Anterior cingulate cortex (tissue), 58 donors: ENCODE measurements at regions not wholly inside any gene's neighbourhood (a gene's known extent, or its start where the extent isn't known, plus 50 kb on each side); places are given as distances from the start of the nearest gene placed in this dataset.

Experiments
- DNase-seq, 58 donors: peaks; one replicate each; lab custom pipeline; 2025; lab: John Stamatoyannopoulos, UW

- DNase-seq = no peak
Measured at GRCh38 chrX:137401092-137401491, 164.8 kb upstream of the ZIC3 start.

- no peak for DNase-seq
Measured at GRCh38 chrX:137387646-137388045, 178.3 kb upstream of the ZIC3 start.

- no peak for DNase-seq
Measured at GRCh38 chrX:137366018-137366633, 199.8 kb upstream of the ZIC3 start.

DNA sequence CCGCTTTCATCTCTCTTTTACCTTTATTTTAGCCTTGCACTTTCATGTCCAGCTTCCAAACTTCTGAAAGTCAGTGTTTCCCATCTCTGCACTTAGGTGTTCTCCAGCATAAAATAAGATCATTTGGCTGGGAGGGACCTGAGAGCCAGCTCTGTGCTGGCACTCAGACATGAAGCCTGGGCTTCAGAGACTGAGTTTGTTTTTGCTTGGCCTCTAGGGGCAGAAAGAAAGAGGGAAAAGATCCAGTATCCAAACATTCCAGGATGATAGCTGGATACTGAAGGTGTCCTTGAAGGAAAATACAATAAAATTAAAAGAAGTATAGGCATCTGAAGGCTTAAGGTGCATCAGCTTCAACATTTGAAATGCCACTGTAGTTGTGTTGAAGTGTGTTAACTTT lies 202.4 kb upstream of the ZIC3 start:
- no peak for DNase-seq

DNA sequence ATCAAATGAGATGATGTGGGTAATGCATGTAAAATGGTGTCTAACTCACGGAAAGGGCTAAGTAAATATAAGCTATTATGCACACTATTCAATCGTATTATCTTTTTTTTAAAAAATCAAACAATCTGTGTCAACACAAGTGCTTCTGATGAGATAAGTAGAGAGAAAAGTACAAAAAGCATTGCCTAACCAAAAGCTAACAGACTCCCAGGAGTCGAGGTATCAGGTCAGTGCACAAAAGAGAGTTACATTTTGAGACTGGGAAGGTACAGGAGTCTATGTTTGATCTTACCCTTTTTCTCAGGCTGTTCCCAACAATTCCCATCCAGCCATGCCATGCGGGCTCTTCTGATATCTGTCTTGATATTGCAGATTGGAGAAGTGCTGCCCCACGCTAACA lies 203.3 kb upstream of the ZIC3 start:
- no peak for DNase-seq

DNA sequence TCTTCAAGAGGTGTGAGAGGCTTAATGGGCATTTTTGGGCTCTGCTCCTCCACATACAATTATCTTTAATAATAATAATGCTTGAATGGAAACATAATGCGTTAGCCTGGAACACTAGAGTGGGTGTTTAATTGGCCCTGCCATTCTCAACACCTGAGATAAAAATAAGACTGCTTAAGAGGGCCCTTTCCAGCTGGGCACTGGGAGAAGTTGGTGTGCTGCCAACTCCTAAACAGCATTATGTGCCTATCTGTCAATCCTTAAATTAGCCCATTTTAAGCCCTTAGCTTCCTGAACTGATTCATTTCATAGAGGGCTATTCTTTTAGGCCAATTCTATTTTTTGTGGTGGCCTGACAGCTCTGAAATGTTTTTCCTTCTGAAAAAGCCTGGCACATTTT lies 211.1 kb upstream of the ZIC3 start:
- no peak for DNase-seq

- DNase-seq = no peak
Measured at GRCh38 chrX:137353404-137353803, 212.5 kb upstream of the ZIC3 start.

- no peak for DNase-seq
Measured at GRCh38 chrX:137352101-137352660, 213.7 kb upstream of the ZIC3 start.

DNA sequence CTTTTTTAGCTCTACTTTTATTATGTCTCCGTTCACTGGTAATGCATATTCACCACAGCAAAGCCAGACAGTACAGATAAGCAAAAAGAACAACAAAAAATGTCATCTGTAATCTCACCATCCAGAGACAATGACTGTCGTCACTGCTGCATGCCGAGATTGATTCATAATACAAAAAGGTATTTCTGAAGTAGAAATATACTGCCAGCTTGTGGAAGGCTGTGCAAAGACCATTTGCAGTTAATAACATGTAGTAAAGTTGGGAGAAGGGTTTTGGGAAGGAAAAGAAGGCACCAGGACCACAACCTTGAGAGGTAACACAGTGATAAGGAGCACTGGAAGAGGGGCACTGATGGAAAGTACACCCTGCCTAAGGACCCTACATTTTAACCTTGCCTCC lies 223.0 kb upstream of the ZIC3 start:
- DNase-seq = no peak

- DNase-seq = no peak
Measured at GRCh38 chrX:137313627-137314026, 252.3 kb upstream of the ZIC3 start.

DNA sequence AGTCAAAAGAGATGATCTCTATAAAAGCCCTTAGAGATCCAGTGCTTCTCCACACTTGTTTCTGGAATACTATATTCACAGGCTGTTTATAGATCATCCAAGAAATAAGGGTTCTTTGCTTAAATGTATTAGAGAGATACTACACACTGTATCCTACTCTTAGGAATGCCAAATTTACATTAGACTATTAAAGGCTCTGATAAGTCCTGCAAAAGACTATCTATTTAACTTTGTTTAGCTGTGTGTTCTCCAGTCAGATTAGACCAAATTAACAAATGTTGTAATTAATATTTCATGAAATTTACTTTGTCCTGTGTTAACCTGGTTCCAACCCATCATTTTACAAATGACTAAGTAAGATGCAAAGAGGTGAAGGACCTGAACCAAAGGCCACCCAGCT lies 260.5 kb upstream of the ZIC3 start:
- no peak for DNase-seq

DNA sequence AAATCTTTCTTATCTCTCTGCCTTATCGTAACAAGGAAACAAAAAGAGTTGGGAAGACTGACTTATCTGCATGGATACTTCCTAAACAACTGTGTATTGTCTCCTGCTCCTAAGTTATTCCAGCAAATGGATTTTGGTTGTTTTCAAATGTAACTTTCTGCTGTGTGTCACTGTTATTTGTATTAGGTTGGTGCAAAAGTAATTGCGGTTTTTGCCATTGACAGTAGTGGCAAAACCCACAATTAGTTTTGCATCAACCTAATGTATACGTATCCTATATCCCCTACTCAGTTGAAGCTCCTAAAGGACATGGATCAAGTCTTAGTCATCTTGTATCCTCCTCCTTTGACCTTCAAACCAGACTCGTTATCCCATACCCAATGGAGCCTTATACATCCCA lies 263.4 kb upstream of the GPR101 start:
- DNase-seq = no peak

GRCh38 chrX:137290011-137290410 lies 256.2 kb upstream of the GPR101 start:
- no peak for DNase-seq

DNA sequence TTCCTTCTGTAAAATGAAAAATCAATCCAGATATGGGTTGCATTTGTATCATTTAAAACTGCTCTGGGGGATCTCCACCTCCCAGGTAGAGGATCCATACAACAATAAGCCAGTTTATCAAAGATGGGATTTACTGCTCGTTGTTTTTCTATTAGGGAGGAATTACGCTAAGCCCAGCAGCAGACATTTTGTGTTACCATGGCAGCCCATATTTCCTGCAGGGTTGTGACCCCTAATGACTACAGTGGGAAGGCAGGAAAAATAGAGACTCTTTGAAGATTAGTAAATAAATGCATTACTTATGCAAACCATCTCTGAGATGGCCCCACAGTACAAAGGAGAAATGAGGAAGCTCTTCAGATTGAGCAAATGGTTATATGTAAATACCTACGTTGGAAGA lies 253.4 kb upstream of the GPR101 start:
- DNase-seq = no peak

- no peak for DNase-seq
Measured at GRCh38 chrX:137286423-137286822, 252.6 kb upstream of the GPR101 start.

- DNase-seq = no peak
Measured at GRCh38 chrX:137278825-137279224, 245.0 kb upstream of the GPR101 start.

- no peak for DNase-seq
Measured at GRCh38 chrX:137263374-137263773, 229.6 kb upstream of the GPR101 start.

DNA sequence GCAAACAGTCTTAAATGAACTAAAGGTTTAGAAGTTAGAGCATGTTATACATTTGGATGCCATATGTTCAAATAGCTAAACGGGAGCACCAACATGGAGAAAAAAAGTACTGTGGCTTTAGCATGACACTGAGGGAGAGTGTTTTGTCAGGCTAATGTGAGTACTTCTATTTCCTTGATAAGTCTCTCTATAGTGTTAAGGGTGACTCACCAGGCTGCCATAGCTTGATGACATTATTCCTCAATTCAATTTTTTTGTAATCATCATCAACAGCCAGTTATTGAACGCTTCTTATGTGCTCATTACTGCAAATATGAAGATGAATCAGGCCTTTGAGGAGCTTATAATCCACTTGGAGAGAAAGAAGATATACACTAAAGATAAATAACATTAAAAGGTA lies 211.4 kb upstream of the GPR101 start:
- no peak for DNase-seq

GRCh38 chrX:137236837-137237236 lies 203.0 kb upstream of the GPR101 start:
- DNase-seq = no peak

GRCh38 chrX:137234651-137235402 lies 201.0 kb upstream of the GPR101 start:
- DNase-seq = no peak

GRCh38 chrX:137233478-137233877 lies 199.7 kb upstream of the GPR101 start:
- DNase-seq = no peak

DNA sequence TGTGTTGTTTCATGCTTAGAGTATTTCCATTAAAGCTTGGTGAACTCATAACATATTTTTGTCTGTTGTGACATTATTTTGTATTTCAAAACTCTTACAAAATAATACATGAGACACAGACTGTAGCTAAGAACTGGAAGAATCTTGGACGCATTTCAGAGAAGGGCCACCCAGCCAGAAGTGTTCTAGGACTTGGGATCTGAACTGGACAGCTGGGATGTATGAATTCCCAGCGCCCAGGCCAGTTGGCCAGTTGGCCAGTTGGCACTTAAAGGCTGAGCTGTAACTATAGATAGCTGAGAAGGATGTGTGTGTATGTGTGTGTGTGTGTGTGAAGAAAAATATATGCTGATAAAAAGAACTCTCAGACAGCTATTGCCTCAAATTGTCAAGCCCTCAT lies 193.4 kb upstream of the GPR101 start:
- DNase-seq = no peak
